Adrenal gland (tissue), 5 donors: ENCODE measurements at regions not wholly inside any gene's neighbourhood (a gene's known extent, or its start where the extent isn't known, plus 50 kb on each side); places are given as distances from the start of the nearest gene placed in this dataset.

Experiments
- POLR2A ChIP-seq, 2 donors: fragments of 450-650 bp; IDR thresholded peaks; one replicate each; pipeline ENCODE4 v1.6.1; 2017; ENCODE audit warnings: antibody characterized with exemption in 2 of 2, mild to moderate bottlenecking in 2 of 2, moderate library complexity in 1 of 2
- TF ChIP-seq, protein P1 (sequence below), 6 experiments: fragments of 450-650 bp in 4 of 6; fragments of 200-600 bp in 2 of 6; sonication (generic) in 1 of 6; IDR thresholded peaks; 1 replicate in 5 of 6; 2 replicates in 1 of 6; pipeline versions ENCODE4 v1.5.1 to v1.8.0; 2016 to 2021; ENCODE audit warnings: antibody characterized with exemption in 6 of 6, mild to moderate bottlenecking in 2 of 6, moderate library complexity in 1 of 6
- donor health status: DM: no; HTN: no; CAD: no.

DNA sequence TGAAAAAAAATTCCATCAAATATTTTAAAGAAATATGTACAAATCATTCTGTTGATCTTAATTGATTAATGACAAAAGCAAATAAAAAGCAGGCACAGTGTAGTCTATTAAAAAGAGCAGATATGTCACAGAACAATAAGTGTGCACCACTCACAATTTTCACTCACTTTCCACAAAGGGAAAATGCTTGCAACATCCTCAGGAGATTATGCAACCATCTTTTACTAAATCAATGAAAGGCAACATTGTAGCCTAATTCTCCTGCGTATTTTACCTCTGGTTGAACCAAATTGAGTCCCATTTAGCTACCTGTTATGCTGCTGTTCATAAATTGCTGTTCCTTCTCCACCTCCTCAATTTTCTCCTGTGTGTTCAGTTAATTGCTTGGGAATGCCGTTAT, 1346.8 kb upstream of the PIK3C3 start:
- TF ChIP-seq, protein P1, sequence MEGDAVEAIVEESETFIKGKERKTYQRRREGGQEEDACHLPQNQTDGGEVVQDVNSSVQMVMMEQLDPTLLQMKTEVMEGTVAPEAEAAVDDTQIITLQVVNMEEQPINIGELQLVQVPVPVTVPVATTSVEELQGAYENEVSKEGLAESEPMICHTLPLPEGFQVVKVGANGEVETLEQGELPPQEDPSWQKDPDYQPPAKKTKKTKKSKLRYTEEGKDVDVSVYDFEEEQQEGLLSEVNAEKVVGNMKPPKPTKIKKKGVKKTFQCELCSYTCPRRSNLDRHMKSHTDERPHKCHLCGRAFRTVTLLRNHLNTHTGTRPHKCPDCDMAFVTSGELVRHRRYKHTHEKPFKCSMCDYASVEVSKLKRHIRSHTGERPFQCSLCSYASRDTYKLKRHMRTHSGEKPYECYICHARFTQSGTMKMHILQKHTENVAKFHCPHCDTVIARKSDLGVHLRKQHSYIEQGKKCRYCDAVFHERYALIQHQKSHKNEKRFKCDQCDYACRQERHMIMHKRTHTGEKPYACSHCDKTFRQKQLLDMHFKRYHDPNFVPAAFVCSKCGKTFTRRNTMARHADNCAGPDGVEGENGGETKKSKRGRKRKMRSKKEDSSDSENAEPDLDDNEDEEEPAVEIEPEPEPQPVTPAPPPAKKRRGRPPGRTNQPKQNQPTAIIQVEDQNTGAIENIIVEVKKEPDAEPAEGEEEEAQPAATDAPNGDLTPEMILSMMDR (IDR thresholded peaks at IDR 0.05), result no peak
- TF ChIP-seq POLR2A (IDR thresholded peaks at IDR 0.05), result no peak
